GM19463 (cell line): ENCODE measurements at regions not wholly inside any gene's neighbourhood (a gene's known extent, or its start where the extent isn't known, plus 50 kb on each side); places are given as distances from the start of the nearest gene placed in this dataset.
A peak's percentile ranks its signal among the peaks of the same experiment; 100 is the strongest.

Experiments
- ATAC-seq: cut with Tn5 transposase; IDR thresholded peaks from one replicate; pipeline ENCODE4 v1.9.1; 2021; ENCODE audit warnings: mild to moderate bottlenecking, moderate library complexity; ENCODE audit not compliant: unreplicated experiment

DNA sequence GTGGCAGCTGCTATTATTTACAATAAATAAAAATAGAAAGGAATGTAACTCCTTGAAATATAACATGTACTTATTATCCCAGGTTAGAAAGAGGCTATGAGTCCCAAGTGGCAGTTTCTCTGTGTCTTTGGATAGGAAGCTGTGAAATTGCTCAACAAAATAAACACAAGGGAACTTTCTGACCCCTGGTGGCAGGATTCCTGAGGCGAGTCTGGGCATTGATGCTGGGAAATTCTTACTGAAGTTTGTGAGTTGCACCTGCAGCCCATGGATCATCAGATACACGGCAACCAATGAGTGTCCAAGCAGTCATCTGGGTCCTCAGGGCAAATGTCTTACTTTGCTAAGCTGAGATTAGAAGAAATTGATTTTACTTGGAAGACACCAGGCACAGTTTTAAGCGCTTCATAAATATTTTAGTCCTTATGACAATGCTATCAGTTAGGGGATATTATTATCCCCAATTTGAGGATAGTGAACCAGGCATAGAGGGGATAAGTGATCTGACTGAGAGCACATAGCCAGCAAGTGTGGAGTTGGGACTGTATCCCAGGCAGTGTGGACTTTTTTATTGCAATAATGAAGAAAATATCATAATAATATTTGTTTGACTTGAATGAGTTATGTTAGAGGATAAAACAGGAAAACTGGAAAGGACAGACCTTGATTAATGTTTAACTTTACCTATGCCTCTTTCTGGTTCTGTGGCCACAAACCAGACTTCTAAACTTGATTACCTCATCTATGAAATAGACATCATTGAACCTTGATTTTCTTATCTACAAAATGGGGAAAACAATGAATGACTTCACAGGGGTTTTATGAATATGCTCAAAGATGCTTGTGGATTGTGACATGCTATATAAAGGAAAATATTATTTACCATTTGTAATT is 265.5 kb upstream of the ADAMTSL1 start:
- no peak for ATAC-seq

DNA sequence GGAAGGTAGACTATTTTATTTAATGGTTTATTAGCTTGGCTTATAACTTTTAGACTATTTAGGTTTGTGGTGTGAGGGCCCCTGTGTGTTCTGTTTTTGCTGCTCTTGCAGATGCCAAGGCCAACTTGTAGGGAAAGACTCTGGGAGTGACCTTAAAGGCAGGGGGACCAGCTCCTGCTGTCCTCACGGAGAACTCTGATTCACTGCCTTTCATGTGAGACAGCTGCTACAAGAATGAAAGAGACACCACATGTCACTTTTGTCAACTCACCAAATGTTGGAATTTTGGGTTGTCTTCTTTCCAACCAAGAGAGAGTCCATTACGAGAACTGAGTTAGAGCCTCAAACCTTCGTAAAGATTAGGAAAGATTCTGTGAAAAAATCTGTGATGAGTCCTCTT is 258.3 kb upstream of the ADAMTSL1 start:
- no peak for ATAC-seq

DNA sequence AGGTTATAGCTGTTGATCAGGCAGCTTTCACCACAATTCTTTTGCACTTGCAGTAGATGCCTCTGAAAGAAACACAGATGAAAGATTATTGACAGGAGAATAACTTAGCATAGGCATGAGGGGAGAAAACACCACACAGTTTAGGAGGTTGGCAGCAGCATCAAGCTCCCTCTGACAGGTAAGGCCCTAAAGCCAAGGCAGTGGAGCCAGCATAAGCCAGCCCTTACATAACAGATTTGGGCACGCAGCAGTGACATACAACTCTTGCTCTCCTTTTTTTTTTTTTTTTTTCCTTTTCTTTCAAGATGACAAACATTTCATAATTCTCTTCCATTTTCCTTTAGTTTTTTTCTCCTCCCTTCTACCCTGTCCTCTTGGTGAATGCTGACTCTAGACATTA is 257.6 kb upstream of the ADAMTSL1 start:
- no peak for ATAC-seq

DNA sequence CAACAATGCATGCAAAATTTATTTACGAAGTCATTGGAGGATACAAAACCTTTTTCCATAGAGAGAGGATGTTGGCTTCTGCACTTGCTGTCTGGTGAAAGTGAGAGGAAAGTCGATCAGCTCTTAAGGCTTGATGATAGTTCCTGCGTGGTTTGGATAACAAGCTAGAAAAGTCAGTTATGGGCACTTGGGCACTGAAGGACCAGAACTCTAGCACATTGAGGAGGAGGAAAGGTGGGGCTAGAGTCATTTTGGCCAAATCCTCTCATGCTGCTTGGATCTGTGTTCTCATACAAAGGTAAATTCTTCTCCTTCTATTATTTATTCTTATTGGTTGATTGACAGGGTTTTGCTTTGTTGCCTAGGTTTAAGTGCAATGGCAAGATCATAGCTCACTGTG is 245.9 kb upstream of the ADAMTSL1 start:
- no peak for ATAC-seq

DNA sequence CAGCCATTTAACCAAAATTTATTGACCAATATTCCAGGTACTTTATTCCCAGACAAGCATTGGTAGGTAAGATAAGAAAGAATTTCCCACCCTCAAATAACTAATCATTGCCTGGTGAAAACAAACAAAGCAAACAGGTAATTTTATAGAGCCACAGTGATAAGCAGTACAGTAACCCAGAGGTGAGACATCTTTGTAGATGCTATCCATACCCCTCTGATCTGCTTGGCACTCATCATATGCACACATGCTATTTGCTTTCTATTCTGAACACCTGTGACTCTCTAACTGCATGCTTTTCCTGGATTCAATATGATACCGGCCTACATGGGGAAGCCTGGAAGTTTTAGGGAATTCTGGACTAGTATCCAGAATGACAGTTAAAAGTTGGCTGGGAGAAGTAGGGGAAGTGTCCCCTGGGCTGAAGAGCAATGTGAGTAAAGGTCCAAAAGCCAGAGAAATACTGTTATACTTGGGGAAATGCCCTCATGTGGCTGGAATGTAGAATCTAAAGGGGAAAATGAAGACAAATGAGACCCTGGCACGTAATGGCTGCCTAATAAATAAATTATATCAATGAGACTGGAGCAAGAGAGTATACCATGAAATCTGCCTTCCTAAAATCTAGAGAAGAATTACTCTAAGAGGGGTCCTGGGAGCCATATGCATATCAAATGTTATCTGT is 243.8 kb upstream of the ADAMTSL1 start:
- no peak for ATAC-seq

DNA sequence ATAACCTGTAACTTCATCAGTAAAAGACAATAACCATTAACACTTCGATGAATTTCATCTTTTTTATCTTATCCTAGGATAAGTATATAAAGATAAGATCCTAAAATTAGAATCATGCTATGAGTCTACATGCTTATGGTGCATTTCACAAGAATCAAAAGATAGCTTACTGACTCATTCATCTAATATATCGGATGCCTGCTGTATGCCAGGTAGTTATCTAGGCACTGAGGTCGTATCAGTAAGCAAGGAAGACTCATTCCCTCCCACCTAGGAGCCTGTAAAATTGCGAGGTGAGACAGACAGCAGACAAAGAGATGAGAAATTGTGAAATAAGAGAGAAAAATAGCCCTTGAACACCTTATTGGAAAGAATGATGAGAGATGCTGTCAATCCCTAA is 240.6 kb upstream of the ADAMTSL1 start:
- ATAC-seq = no peak

DNA sequence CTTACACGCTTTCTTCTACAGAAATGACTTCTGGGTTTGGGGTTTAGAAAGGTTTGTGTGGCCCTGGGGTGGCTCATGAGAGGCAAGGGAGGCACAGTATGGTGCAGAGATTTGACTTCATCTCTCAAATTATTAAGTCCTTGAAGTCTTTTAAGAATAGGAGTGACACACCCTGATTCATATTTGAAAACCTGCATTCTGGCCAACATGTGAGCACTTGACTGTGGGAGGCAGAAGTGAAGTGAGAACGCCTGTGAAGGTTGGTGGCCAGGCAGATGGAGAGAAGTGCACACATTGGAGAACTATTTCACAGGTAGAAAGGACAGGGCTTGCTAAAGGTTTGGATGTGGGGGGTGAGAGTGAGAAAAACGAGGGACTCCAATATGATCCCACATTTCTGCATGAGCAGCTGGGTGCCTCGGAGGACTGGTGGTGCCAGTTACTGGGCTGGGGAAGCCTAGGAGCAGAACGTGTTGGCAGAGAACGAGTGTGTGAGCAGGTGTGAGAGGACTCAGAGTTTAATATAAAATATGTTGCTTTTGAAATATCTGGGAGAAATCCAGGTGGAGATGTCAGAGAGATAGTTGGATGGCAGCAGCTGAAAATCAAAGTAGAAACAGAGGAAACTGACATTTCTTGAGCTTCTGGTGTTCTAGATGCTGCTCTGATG is 240.0 kb upstream of the ADAMTSL1 start:
- no peak for ATAC-seq

DNA sequence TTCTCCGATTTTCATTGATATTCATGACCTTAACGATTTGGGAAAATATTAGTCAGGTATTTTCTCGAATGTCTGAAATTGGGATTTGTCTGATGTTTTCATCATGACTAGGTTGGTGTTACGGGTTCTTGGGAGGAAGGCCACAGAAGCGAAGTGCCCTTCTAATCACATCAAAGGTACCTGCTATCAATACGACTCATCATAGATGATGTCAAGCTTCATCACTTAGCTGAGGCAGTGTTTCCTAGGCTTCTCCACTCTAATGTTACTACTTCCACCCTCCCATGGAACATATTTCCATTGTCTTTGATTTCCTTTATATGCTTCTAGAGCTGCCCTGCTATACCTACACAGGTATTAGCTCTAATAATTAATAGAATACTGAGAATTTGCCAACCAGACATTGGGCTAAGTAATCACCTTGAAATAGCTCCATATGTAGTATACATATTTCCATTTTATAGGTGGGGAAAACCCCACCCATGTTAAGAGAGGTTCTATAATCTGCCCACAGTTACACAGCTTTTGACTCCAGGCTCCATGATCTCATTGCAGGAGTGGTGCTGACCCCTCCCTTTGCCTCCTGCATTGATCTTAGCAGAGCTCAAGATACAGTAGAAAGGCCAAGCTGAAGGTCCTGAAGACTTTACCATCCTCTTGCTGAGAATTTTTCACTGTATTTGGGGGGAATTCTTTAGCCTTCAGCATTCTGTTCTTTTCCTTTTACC is 238.6 kb upstream of the ADAMTSL1 start:
- no peak for ATAC-seq

DNA sequence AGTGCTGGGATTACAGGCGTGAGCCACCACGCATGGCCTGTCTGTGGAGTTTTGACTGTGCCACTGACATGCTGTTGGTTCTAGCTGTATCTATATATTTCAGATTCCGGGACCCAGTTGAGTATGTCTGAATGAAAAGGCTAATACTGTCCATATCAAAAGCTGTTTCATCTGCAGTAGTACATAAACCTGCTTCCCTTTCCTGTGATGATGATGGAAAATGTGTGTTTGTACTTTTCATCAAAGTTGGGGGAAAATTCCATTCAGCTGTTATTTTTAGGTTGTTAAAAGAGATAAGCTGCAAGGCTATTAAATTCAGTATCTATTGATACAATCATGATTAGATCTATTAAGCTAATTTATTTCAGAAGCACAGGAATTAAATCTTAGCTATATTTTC is 237.6 kb upstream of the ADAMTSL1 start:
- ATAC-seq = no peak

DNA sequence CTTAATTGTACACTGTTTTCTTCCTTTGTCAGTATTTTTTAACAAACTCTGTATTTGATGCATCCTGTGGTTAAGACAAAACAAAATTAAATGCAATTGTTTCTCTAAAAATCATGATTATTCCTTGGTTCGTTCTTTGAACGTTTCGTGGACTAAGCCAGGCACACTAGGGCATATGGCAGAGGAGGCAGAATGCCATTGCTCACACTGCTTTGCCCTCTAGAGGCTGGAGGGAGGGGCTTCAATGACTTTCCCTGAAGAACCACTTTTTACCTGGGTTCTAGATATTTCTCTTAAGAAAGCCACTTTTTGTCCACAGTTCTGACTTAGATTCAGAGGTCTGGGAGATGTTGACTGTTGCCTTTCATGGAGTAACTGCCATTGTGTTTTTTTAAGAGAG is 236.2 kb upstream of the ADAMTSL1 start:
- no peak for ATAC-seq

DNA sequence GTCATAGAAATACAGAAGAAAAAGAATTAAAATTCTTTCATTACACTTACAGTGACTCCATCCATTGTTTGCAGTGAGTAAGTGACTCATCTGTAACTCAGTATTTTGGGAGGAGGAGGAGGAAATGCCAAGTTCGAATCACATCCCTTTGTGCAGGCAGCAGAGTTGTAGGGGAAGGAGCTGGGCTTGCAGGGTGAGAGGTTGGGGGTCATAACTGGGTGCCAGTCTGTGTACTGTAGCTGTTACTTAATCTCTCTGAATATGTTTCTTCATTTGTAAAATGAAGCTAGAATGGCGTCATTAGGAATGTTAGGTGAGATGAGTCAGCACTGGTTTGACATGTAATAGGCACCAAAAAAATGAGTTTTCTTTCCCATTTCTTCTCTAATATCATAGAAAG is 235.7 kb upstream of the ADAMTSL1 start:
- no peak for ATAC-seq

DNA sequence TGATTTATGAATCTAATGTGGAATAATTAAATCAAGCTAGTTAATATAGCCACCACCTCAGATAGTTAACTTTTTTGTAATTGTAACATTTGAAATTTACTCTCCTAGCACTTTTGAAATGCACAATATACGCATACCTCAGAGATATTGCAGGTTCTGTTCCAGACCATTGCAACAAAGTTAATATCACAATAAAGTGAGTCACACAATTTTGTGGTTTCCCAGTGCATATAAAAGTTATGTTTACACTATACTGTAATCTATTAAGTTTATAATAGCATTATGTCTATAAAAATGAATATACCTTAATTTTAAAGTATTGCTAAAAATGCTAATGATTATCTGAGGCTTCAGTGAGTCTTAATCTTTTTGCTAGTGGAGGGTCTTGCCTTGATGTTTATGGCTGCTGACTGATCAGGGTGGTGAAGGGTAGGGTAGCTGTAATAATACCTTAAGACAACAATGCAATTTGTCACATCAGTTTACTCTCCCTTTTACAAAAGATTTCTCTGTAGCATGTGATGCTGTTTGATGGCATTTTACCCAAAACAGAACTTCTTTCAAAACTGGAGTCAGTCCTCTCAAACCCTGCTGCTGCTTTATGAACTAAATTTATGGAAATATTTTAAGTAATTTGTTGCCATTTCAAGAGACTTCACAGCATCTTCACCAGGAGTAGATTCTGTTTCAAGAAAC is 235.1 kb upstream of the ADAMTSL1 start:
- no peak for ATAC-seq

DNA sequence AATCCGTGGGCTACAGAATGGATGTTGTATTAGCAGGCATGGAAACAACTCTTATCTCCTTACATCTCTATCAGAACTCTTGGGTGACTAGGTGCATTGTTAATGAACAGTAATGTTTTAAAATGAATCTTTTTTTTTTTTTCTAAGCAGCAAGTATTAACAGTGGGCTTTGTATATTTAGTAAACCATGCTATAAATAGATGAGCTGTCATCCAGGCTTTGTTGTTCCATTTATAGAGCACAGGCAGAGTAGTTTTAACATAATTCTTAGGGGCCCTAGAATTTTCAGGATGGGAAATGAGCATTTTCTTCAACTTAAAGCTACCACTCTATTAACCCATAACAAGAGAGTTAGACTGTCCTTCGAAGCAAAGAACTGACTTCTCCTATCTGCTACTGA is 233.7 kb upstream of the ADAMTSL1 start:
- ATAC-seq = no peak

DNA sequence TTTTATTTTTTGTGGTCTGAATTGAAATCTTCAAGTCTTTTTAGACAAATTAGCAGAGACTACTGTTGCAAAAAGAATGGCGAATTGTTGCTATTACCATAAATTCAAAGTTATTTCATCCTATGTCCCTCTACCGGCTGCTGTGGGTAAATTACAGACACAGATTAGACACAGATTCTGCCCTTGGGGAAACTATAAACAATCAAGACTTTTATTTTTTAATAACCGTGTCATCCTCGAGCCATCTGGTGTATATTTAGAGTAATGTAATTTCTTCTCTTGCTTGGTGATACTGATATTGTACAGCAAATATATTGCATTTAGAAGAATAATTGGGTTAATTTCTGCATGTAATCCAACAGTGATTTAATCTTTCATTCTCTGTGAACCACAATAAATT is 228.0 kb upstream of the ADAMTSL1 start:
- no peak for ATAC-seq

DNA sequence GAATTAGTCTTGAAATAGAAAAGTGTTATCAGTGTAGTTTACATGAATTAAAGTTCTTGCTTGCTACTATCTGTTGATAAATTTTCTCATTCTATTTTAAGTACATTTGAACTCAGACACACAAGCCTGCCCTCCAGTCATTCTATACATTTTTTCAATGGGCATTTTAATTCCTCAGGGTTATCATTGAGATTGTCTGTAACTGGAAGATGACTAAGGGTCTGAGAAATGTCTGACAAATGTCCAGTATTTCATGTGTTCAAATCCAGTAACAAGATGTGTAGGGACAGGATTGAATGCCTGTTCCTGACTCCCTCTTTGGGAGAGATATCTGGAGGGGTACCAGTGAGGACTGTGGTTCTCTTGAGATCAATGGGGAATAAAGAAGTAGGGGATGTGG is 223.9 kb upstream of the ADAMTSL1 start:
- no peak for ATAC-seq

DNA sequence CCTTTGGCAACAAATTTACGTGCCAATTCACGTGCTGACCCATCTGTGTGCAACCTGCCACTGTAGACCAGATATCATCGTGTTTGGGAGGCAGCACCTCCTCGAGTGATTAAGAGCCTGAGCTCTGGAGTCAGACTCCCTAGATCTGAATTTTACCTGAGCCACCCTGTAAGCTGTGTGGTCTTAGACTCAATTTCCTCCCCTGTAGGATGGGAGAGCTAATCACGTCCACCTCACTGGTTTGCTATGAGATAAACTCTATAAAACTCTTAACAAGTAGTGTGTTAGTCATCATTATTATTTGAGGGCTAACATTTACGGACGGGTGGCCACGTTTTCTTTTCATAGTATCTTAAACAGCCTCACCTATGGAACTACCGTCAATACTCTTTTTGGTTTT is 220.0 kb upstream of the ADAMTSL1 start:
- ATAC-seq = no peak

DNA sequence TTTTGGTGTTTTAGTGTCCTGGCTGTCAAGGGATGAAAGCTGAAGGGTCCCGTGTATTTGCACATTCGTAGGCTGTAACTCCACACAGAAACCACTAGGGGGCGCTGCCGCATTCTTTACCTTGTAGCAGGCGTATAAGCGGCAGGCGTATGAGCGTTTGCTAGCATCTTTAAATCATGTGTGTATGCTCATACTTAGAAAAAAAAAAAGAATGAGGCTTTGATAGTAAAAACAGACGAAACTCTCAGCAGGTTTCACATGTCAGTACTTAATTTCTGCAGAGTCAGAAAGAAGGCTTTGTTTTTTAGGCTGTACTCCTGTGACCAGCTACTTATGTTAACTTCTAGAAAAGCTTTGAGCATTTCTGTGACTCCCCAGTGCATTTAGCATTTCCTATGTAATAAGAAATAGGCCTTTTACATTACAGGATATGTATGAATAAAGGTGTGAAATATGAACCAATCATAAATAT is 218.8 kb upstream of the ADAMTSL1 start:
- ATAC-seq = peak; percentile 97

DNA sequence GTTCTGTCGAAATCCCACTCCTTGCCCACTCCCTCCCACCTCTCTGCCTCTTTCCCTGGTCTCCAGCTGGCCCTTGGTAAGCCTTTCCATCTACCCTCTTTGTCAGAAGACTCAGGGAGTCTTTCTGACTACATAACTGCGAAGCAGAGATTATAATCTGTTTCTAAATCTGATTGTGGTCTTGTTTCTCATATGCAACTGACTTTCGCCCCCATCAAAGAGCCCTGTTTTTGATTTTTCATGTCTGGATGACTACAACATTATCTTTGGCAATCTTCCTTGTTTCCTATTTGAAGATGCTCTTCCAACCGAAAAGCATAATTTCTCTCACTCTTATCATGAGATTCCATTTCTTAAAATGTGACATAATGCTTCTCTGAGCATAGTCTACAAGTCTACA is 218.2 kb upstream of the ADAMTSL1 start:
- ATAC-seq = no peak

DNA sequence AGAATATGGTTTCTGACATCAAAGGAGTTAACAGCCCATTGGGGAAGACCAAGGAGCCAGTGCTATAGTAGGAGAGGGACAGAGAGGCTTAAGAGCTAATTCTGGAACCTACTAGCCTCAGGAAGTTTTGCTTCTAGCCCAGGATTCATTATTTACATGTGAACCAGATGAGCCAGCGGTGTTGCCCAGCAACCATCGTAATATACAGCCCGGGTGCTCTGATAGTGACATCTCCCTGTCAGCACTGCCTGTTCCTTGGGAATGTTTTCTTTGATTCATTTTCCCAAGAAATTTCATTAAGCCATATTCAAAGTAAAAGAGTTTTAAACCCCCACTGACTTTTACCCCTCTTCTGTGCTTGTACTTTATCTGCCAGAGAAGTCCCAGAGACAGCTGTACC is 217.4 kb upstream of the ADAMTSL1 start:
- ATAC-seq = no peak

DNA sequence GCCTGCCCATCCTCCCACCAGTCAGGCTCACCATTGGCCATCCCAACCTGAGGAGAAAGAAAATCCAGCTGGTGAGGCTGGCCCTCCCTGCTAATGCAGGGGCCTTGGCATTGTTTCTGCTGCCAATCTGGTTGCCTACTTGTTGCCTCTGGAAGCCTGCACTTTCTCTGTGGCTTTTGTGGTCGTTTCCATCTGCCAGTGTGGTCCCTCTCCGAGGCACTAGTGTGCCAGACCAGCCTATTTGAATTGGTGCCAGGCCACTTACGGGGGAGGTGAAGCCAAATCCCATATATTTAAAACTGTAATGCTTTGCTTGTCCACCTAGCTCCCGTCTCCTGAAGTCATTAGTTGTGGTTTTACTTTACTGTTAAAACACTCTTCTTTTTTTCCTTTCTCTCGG is 213.4 kb upstream of the ADAMTSL1 start:
- ATAC-seq = no peak

DNA sequence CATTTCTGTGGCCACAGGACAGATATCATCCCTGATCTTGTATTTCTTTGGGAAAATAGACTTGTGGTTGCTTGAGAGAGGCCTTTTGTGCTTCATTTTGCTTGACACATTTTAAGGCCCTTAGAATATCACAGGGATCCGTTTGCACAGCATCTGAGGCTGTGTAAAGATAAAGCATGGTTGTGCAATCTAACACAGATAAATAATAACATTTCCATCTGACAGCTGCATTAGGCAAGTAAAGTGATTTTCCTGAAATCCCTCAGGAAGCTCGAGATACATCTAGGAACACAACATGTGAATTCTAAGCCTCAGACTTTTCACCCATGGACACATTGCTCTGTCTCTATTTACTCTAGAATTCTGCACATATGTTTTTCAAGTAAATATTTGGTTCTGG is 212.8 kb upstream of the ADAMTSL1 start:
- ATAC-seq = no peak
